PFSK-1 (cell line): ENCODE measurements at regions not wholly inside any gene's neighbourhood (a gene's known extent, or its start where the extent isn't known, plus 50 kb on each side); places are given as distances from the start of the nearest gene placed in this dataset.

Experiments
- FOXP2 ChIP-seq: optimal IDR thresholded peaks from 2 replicates; pipeline ENCODE3; 2011; ENCODE audit warnings: borderline replicate concordance, control low read depth, inconsistent platforms; ENCODE audit not compliant: insufficient read depth; ENCODE audit errors: extremely low read length, extremely low read depth
- POLR2AphosphoS5 ChIP-seq: IDR thresholded peaks from 2 replicates; pipeline ENCODE4 v1.6.1; 2012; ENCODE audit warnings: low read depth, mild to moderate bottlenecking, control low read depth, low read length, moderate library complexity
- SIN3A ChIP-seq: IDR thresholded peaks from 2 replicates; pipeline ENCODE4 v1.6.1; 2012; ENCODE audit warnings: mild to moderate bottlenecking, low read length, moderate library complexity, borderline replicate concordance; ENCODE audit not compliant: insufficient read depth
- TAF1 ChIP-seq: IDR thresholded peaks from 2 replicates; pipeline ENCODE4 v1.6.1; 2012; ENCODE audit warnings: low read length, control low read depth, borderline replicate concordance; ENCODE audit not compliant: insufficient read depth
- TF ChIP-seq, protein P1 (sequence below), 2 experiments: IDR thresholded peaks; 2 replicates each; pipeline versions ENCODE4 v1.6.1 to v1.8.0; 2011 to 2012; ENCODE audit warnings: low read depth in 2 of 2, low read length in 2 of 2, control low read depth in 1 of 2, inconsistent platforms in 1 of 2, mild to moderate bottlenecking in 1 of 2, moderate library complexity in 1 of 2; ENCODE audit not compliant: insufficient read depth in 1 of 2

DNA sequence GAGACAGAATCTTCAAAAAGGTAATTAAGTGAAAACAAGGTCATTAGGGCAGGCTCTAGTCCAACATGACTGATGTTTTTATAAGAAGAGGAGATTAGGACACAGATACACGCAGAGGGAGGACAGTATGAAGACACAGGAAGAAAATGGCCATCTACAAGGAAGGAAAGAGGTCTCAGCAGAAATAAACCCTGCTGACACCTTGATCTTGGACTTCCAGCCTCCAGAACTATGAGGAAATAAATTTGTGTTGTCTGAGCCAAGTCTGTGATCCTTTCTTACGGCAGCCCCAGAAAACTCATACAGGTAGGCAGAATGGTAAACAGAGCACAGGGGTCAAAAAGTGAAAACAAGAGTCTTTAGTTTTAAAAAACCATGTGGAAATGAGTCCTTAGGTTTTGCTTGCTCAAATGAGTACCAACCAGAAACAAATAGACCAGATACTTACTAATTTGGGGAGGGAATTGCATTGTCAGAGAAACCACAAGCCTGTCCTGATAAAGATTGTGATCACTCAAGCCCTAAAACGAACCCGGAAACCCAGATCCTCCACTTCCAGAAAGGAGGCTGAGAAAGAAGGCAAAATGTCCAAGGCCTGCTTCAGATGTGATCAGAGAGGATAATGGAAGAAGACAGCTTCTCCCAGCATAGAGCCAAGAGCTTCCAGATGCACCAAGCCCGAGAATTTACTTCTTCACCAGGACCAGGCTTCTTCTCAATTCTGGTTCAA lies 93.9 kb downstream of the DUSP6 start:
- TF ChIP-seq POLR2AphosphoS5 = no peak
- TF ChIP-seq TAF1 = no peak
- TF ChIP-seq FOXP2 = no peak
- TF ChIP-seq, protein P1, sequence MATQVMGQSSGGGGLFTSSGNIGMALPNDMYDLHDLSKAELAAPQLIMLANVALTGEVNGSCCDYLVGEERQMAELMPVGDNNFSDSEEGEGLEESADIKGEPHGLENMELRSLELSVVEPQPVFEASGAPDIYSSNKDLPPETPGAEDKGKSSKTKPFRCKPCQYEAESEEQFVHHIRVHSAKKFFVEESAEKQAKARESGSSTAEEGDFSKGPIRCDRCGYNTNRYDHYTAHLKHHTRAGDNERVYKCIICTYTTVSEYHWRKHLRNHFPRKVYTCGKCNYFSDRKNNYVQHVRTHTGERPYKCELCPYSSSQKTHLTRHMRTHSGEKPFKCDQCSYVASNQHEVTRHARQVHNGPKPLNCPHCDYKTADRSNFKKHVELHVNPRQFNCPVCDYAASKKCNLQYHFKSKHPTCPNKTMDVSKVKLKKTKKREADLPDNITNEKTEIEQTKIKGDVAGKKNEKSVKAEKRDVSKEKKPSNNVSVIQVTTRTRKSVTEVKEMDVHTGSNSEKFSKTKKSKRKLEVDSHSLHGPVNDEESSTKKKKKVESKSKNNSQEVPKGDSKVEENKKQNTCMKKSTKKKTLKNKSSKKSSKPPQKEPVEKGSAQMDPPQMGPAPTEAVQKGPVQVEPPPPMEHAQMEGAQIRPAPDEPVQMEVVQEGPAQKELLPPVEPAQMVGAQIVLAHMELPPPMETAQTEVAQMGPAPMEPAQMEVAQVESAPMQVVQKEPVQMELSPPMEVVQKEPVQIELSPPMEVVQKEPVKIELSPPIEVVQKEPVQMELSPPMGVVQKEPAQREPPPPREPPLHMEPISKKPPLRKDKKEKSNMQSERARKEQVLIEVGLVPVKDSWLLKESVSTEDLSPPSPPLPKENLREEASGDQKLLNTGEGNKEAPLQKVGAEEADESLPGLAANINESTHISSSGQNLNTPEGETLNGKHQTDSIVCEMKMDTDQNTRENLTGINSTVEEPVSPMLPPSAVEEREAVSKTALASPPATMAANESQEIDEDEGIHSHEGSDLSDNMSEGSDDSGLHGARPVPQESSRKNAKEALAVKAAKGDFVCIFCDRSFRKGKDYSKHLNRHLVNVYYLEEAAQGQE (IDR thresholded peaks at IDR 0.05; ENCODE audit: insufficient read depth in 1 of 2, low read depth in 2 of 2, low read length in 2 of 2) = no peak
- no peak for TF ChIP-seq SIN3A

DNA sequence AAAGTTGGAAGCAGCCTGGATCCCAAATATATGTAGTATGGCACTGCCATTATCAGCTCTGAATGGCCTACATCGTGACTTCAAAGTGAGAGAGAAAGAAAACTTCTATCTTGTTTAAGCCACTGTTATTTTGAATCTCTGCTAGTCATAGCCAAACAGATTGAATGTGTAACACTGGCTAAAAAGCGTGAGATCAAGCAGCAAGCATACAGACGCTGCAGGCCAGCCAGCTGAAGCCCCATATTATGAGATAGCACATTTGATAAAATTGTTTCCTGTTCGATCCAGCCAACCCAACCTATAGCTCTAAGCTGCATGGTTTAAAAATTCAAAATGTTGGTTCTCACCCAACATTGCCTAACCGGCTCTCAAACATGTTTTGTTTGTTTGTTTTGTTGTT lies 95.0 kb downstream of the DUSP6 start:
- TF ChIP-seq FOXP2 (no peak), SIN3A (no peak), TAF1 (no peak), POLR2AphosphoS5 (no peak)
- TF ChIP-seq, protein P1 (IDR thresholded peaks at IDR 0.05; ENCODE audit: insufficient read depth in 1 of 2, low read depth in 2 of 2, low read length in 2 of 2) = no peak

DNA sequence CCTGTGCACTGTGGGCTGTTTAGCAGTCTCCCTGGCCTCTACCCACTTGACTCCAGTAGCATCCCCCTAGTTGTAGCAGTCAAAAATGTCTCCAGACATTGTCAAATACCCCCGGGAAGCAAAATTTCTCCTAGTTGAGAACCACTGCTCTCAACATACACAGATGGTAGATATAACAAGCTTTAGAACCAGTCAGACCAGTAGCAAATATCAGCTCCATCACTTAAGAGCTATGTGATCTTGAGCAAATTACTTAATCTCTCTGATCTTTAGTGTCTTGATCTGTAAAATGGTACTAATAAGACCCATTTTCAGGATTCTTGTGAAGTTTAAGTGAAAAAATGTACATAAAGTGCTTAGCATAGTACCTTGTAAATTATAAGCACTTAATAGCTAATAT lies 96.2 kb downstream of the DUSP6 start:
- TF ChIP-seq POLR2AphosphoS5 (no peak), SIN3A (no peak), TAF1 (no peak), FOXP2 (no peak)
- TF ChIP-seq, protein P1 (IDR thresholded peaks at IDR 0.05; ENCODE audit: insufficient read depth in 1 of 2, low read depth in 2 of 2, low read length in 2 of 2) = no peak

DNA sequence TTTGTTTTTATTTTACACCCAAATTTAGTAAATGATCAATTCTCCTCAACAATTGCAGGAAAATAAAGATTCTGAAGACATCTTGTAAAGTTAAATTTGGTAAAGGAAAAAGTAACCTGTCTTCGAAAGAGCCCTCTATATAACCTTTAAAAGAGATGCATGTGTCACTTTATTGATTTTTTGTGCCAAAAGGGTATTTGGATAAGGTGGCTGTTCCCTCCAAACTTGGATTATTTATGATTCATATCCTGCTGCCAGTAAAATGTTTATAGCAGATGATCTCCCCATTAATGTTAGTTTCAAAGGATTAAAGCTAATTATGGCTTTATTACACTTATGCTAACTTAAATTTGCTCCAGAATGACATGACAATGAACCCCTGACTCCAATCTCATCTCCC lies 98.8 kb downstream of the DUSP6 start:
- TF ChIP-seq TAF1 (no peak), FOXP2 (no peak), SIN3A (no peak), POLR2AphosphoS5 (no peak)
- TF ChIP-seq, protein P1 (IDR thresholded peaks at IDR 0.05; ENCODE audit: insufficient read depth in 1 of 2, low read depth in 2 of 2, low read length in 2 of 2) = no peak

DNA sequence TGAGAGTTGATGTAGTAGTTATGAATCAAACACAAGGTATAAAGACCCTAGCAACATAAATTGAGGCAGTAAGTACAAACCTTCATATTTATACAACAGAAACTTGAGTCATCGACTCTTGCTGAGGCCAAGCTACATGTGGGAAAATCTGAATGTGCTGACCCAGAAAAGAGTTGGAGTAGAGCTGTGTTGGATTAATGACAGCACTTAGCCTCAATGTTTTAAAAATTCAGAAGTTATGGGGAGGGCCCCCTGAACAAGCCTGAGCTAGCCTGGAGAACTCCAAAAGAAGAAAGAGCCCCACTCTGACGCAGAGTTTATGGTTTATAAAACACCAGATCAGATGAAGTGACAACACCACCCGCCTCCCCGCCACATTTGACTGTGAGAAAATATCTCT lies 100.0 kb downstream of the DUSP6 start:
- TF ChIP-seq SIN3A (no peak), POLR2AphosphoS5 (no peak), TAF1 (no peak)
- TF ChIP-seq, protein P1 (IDR thresholded peaks at IDR 0.05; ENCODE audit: insufficient read depth in 1 of 2, low read depth in 2 of 2, low read length in 2 of 2) = no peak
